DMS153 (cell line): ENCODE measurements at regions not wholly inside any gene's neighbourhood (a gene's known extent, or its start where the extent isn't known, plus 50 kb on each side); places are given as distances from the start of the nearest gene placed in this dataset.

Experiments
- DNase-seq: peaks from one replicate; lab custom pipeline; 2025; lab: John Stamatoyannopoulos, UW

GRCh38 chr4:45985038-45985437, 138.8 kb downstream of the GABRG1 start:
- DNase-seq: no peak

GRCh38 chr4:45971108-45971507, 152.7 kb downstream of the GABRG1 start:
- DNase-seq: no peak

GRCh38 chr4:45957353-45957752, 166.5 kb downstream of the GABRG1 start:
- no peak for DNase-seq

GRCh38 chr4:45954276-45954675, 169.6 kb downstream of the GABRG1 start:
- no peak for DNase-seq

GRCh38 chr4:45951153-45951552, 172.7 kb downstream of the GABRG1 start:
- DNase-seq: no peak

- DNase-seq: no peak
Observed at GRCh38 chr4:45946699-45947098, 177.2 kb downstream of the GABRG1 start.

GRCh38 chr4:45944000-45944399, 179.9 kb downstream of the GABRG1 start:
- DNase-seq: no peak

GRCh38 chr4:45939056-45939455, 184.8 kb downstream of the GABRG1 start:
- DNase-seq: no peak

- DNase-seq: no peak
Observed at GRCh38 chr4:45931154-45931553, 192.7 kb downstream of the GABRG1 start.

GRCh38 chr4:45927641-45928040, 196.2 kb downstream of the GABRG1 start:
- DNase-seq: no peak

GRCh38 chr4:45925809-45926208, 198.0 kb downstream of the GABRG1 start:
- DNase-seq: no peak

GRCh38 chr4:45920861-45921260, 203.0 kb downstream of the GABRG1 start:
- no peak for DNase-seq

GRCh38 chr4:45910511-45910910, 213.3 kb downstream of the GABRG1 start:
- DNase-seq: no peak

GRCh38 chr4:45897946-45898585, 225.8 kb downstream of the GABRG1 start:
- no peak for DNase-seq

- no peak for DNase-seq
Observed at GRCh38 chr4:45883421-45883820, 240.4 kb downstream of the GABRG1 start.

- DNase-seq: no peak
Observed at GRCh38 chr4:45876235-45876890, 247.5 kb downstream of the GABRG1 start.

GRCh38 chr4:45869184-45869583, 254.7 kb downstream of the GABRG1 start:
- no peak for DNase-seq

- DNase-seq: no peak
Observed at GRCh38 chr4:45865781-45866180, 258.1 kb downstream of the GABRG1 start.

- no peak for DNase-seq
Observed at GRCh38 chr4:45855857-45856256, 268.0 kb downstream of the GABRG1 start.

- DNase-seq: no peak
Observed at GRCh38 chr4:45846016-45846415, 277.8 kb downstream of the GABRG1 start.

- DNase-seq: no peak
Observed at GRCh38 chr4:45841791-45842190, 282.1 kb downstream of the GABRG1 start.

- no peak for DNase-seq
Observed at GRCh38 chr4:45831692-45832091, 292.2 kb downstream of the GABRG1 start.

- DNase-seq: no peak
Observed at GRCh38 chr4:45803994-45804393, 319.9 kb downstream of the GABRG1 start.

- no peak for DNase-seq
Observed at GRCh38 chr4:45795135-45795534, 328.7 kb downstream of the GABRG1 start.
